AG10803 (cell line): ENCODE measurements at regions not wholly inside any gene's neighbourhood (a gene's known extent, or its start where the extent isn't known, plus 50 kb on each side); places are given as distances from the start of the nearest gene placed in this dataset.

Experiments used
- DNase-seq: peaks from one replicate; pipeline ENCODE4 v3.0.0; 2010; ENCODE audit warnings: low read depth
- H3K4me3 ChIP-seq: 2 replicates; pipeline ENCODE4 v1.5.1; 2011; ENCODE audit warnings: mild to moderate bottlenecking, low read length, control low read depth
- CTCF ChIP-seq: conservative IDR thresholded peaks from 2 replicates; pipeline ENCODE4 v1.5.1; 2011; ENCODE audit warnings: mild to moderate bottlenecking, low read length, control low read depth, inconsistent platforms

- no peak overlapping the region for H3K4me3 ChIP-seq
- no peak for TF ChIP-seq CTCF
- DNase-seq: no peak
Measured at GRCh38 chr2:175293776-175294175, 112.3 kb upstream of the ATP5MC3 start.

- H3K4me3 ChIP-seq: no peak overlapping the region
- no peak for DNase-seq
Measured at GRCh38 chr2:175293195-175293594, 111.7 kb upstream of the ATP5MC3 start.

GRCh38 chr2:175282886-175283285, 101.4 kb upstream of the ATP5MC3 start:
- TF ChIP-seq CTCF: no peak
- no peak overlapping the region for H3K4me3 ChIP-seq
- DNase-seq: no peak

More at GRCh38 chr2:175293195-175293594, 111.7 kb upstream of the ATP5MC3 start:
- no peak for TF ChIP-seq CTCF

- H3K4me3 ChIP-seq: no peak overlapping the region
- TF ChIP-seq CTCF: peak; percentile 51
- DNase-seq: peak; percentile 33
Measured at GRCh38 chr2:175282300-175282699, 100.8 kb upstream of the ATP5MC3 start.

- no peak overlapping the region for H3K4me3 ChIP-seq
- DNase-seq: no peak
Measured at GRCh38 chr2:175277772-175278171, 96.3 kb upstream of the ATP5MC3 start.

GRCh38 chr2:175275539-175275938, 94.0 kb upstream of the ATP5MC3 start:
- no peak for DNase-seq

More at GRCh38 chr2:175277772-175278171, 96.3 kb upstream of the ATP5MC3 start:
- TF ChIP-seq CTCF: no peak

GRCh38 chr2:175259164-175259563, 77.7 kb upstream of the ATP5MC3 start:
- no peak for DNase-seq
- no peak overlapping the region for H3K4me3 ChIP-seq
- TF ChIP-seq CTCF: no peak

More at GRCh38 chr2:175275539-175275938, 94.0 kb upstream of the ATP5MC3 start:
- TF ChIP-seq CTCF: no peak
- H3K4me3 ChIP-seq: no peak overlapping the region
